ENCODE measurements at regions not wholly inside any gene's neighbourhood (a gene's known extent, or its start where the extent isn't known, plus 50 kb on each side); places are given as distances from the start of the nearest gene placed in this dataset.

DNA sequence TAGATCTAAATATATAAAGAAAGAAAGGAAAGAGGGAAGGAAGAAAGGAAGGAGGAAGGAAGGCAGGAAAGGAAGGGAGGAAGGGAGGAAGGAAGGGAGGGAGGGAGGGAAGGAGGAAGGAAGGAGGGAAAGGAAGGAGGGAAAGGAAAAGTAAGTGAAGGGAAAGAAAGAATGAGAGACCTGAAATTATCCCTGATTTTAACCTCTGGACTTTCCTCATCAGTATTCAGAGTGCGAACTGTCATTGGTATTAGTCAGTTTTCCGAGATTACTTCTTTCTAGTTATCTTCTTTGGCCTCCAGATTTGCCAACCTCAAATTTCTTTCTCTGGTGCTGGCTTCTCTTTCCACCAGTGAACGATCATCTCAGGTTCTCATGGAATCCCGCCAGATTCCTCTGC lies 215.5 kb upstream of the FN1 start:
- no peaks in the 10 kb centered on the region for H3K9me3 ChIP-seq (ENCODE audit: insufficient read depth in 2 of 2, low read depth in 1 of 2, low read length in 1 of 2)
- no peaks in the 10 kb centered on the region for H3K79me1 ChIP-seq (ENCODE audit: low read depth, low read length)
- POLR2A ChIA-PET (ENCODE audit: partially characterized antibody): no interaction called here
- H2BK5ac ChIP-seq (ENCODE audit: low read depth, low read length): no peak overlapping the region
- H2BK15ac ChIP-seq (ENCODE audit: low read length): no peak overlapping the region
- DNase-seq (ENCODE audit: low read depth in 1 of 2, low spot score in 2 of 2): no peak
- H4K5ac ChIP-seq (ENCODE audit: insufficient read length, low read depth, low read length): no peak overlapping the region
- no peak overlapping the region for H3K27ac ChIP-seq (ENCODE audit: low read depth, low read length)
- H2AFZ ChIP-seq (ENCODE audit: low read length): no peak overlapping the region
- no peak overlapping the region for H3K18ac ChIP-seq (ENCODE audit: extremely low read depth, low read length)
- H4K91ac ChIP-seq (replicated peaks; ENCODE audit: insufficient read length, low read length): no peak overlapping the region
- CTCF ChIA-PET (ENCODE audit: partially characterized antibody): interaction anchor here (0.7 kb wide), 1 partner anchor 97 kb away, joined by 3 read pairs; no protein-coding TSS in a partner anchor
- H3K79me2 ChIP-seq (ENCODE audit: control insufficient read depth in 1 of 2, insufficient read depth in 2 of 2, low read length in 2 of 2): no peaks in the 10 kb centered on the region
- H3K27me3 ChIP-seq (replicated peaks in 1 of 4; ENCODE audit: control insufficient read depth in 3 of 4, extremely low read depth in 1 of 4, insufficient read depth in 3 of 4, low read length in 3 of 4): no peaks in the 10 kb centered on the region
- H3K4ac ChIP-seq (replicated peaks; ENCODE audit: insufficient read length, low read depth, low read length): no peak overlapping the region
- no peaks in the 10 kb centered on the region; the same call in 1 of the 2 replicates for H3K23me2 ChIP-seq (ENCODE audit: low read depth, low read length)
- H3K9ac ChIP-seq (replicated peaks in 1 of 4; ENCODE audit: extremely low read depth in 1 of 4, low read depth in 3 of 4, low read length in 3 of 4): no peak overlapping the region
- H2BK120ac ChIP-seq (replicated peaks; ENCODE audit: low read depth, low read length): no peak overlapping the region
- H3K4me3 ChIP-seq (ENCODE audit: extremely low read depth in 1 of 4, insufficient read depth in 2 of 4, low read depth in 3 of 4, low read length in 4 of 4): no peak overlapping the region
- WGBS, 2 experiments (ENCODE audit: extremely low coverage in 1 of 2, insufficient coverage in 1 of 2, insufficient read length in 1 of 2, insufficient replicate concordance in 2 of 2, low coverage in 1 of 2, low lambda C conversion rate in 2 of 2, missing lambda C conversion rate in 1 of 2): 92% methylated on average over 4 of the region's 4 CpGs; no CpG with 5 or more reads in 1 of the 2 experiments
- H4K8ac ChIP-seq (ENCODE audit: extremely low read depth, insufficient read depth, low read length): no peak overlapping the region
- no peak for FAIRE-seq
- H2BK12ac ChIP-seq (ENCODE audit: low read depth, low read length): no peak overlapping the region
- no peak overlapping the region for H3K23ac ChIP-seq (ENCODE audit: insufficient read length)
- no peaks in the 10 kb centered on the region for H3K36me3 ChIP-seq (ENCODE audit: control insufficient read depth in 2 of 4, insufficient read depth in 4 of 4, low read length in 3 of 4)
- no peak overlapping the region for H3K4me2 ChIP-seq (ENCODE audit: insufficient read depth in 1 of 2, low read depth in 2 of 2, low read length in 2 of 2)
- no peak overlapping the region for H3K56ac ChIP-seq (replicated peaks; ENCODE audit: insufficient read length, low read depth, low read length)
- H4K20me1 ChIP-seq (replicated peaks in 1 of 2; ENCODE audit: control insufficient read depth in 1 of 2, insufficient read depth in 2 of 2, low read length in 2 of 2): no peaks in the 10 kb centered on the region
- H3K4me1 ChIP-seq (replicated peaks in 1 of 4; ENCODE audit: control insufficient read depth in 3 of 4, insufficient read depth in 4 of 4, low read length in 3 of 4): no peaks in the 10 kb centered on the region
- no peak overlapping the region for H3K14ac ChIP-seq (ENCODE audit: insufficient read length)
- H2BK20ac ChIP-seq (ENCODE audit: low read length): no peak overlapping the region
- no peak overlapping the region for H2AK5ac ChIP-seq (ENCODE audit: low read depth, low read length)
- TF ChIP-seq, protein P1, sequence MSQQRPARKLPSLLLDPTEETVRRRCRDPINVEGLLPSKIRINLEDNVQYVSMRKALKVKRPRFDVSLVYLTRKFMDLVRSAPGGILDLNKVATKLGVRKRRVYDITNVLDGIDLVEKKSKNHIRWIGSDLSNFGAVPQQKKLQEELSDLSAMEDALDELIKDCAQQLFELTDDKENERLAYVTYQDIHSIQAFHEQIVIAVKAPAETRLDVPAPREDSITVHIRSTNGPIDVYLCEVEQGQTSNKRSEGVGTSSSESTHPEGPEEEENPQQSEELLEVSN (IDR thresholded peaks at IDR 0.05): no peak
- TF ChIP-seq YY1 (IDR thresholded peaks at IDR 0.05; ENCODE audit: low read depth, low read length): no peak
- TF ChIP-seq RNF2 (IDR thresholded peaks at IDR 0.05; ENCODE audit: borderline replicate concordance, low read depth, low read length, missing control alignments, poor library complexity, severe bottlenecking): no peak
- TF ChIP-seq POU5F1 (IDR thresholded peaks at IDR 0.05; ENCODE audit: low read depth, low read length): no peak
- no peak for TF ChIP-seq ASH2L (IDR thresholded peaks at IDR 0.05; ENCODE audit: low read length)
- no peak for TF ChIP-seq JUN (IDR thresholded peaks at IDR 0.05; ENCODE audit: low read depth, low read length)

Measured in H1 (cell line).